ENCODE measurements at regions not wholly inside any gene's neighbourhood (a gene's known extent, or its start where the extent isn't known, plus 50 kb on each side); places are given as distances from the start of the nearest gene placed in this dataset.

DNA sequence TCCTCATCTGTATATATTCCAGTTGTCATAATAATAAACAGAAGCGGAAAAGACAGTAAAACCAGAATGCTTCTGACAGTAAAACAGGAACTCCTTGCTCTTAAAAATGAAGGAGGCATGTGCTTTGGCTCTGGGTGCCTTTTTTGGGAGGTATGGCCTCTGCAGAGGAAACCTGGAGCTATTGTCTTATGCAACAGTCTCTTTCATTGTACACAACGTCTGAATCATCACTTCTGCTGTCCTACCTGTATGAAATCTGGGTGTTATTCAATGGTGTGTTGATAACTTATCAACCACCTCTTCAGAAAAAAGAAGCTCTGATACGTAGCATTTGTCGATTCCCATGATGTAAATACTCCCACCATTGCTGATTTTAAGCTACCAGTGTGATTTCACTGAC lies 64.8 kb downstream of the CDCA7 start:
- TF ChIP-seq, protein P1, sequence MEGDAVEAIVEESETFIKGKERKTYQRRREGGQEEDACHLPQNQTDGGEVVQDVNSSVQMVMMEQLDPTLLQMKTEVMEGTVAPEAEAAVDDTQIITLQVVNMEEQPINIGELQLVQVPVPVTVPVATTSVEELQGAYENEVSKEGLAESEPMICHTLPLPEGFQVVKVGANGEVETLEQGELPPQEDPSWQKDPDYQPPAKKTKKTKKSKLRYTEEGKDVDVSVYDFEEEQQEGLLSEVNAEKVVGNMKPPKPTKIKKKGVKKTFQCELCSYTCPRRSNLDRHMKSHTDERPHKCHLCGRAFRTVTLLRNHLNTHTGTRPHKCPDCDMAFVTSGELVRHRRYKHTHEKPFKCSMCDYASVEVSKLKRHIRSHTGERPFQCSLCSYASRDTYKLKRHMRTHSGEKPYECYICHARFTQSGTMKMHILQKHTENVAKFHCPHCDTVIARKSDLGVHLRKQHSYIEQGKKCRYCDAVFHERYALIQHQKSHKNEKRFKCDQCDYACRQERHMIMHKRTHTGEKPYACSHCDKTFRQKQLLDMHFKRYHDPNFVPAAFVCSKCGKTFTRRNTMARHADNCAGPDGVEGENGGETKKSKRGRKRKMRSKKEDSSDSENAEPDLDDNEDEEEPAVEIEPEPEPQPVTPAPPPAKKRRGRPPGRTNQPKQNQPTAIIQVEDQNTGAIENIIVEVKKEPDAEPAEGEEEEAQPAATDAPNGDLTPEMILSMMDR (IDR thresholded peaks at IDR 0.05), result no peak

DNA sequence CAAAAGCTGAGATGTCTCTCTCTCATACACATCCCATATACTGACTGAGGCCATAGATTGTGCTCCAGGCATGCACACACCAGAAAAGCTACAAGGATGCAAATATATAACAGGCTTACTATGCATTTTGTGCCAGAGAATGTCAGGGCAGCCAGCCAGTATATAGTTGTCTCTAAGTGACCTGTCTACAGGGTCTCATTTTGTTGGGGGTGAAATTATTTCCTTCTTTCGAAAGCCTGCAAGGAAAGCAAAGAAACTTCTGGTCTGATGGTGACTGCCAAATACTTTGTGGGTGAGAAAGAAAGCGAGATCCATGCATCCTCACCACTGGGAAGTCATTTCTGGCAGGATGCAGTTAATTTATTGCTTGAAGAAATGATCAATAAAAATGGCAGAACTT lies 70.2 kb downstream of the CDCA7 start:
- TF ChIP-seq, protein P1 (IDR thresholded peaks at IDR 0.05), result no peak

DNA sequence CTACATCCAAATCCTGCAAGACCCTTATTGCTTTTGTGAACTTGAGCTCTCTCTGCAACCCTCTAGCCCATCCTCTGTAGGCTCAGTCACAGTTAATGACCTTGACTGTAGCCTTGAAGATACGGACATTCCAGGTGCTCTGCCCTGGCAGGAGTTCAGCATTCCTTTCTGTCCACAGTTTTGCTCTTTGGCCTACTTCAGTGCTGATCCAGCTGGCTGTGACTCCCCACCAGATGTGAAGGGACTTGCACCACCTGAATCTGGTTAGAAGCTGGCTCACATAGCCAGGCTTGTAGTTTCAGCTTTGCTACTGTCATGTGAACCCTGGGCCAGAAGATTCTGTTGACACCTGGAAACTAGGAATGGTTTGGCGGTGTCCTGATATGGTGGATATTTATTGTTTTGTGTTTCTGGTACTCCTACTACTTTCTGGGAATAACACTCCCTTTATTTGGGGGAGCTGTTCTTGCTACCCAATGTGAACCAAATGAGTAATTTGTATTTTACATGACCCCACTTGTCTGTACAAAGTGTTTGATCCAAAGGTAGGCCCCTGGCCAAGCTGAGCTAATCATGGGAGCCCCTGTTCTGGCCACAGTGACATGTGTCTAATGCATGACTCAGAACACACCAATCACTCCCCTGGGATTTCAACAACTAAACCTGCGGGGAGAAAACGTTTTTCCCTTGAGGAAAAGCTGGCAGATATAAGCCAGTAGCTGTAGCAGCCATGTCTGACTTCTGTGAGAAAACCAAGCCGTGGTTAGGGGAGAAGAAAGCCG lies 73.4 kb downstream of the CDCA7 start:
- TF ChIP-seq, protein P1 (IDR thresholded peaks at IDR 0.05), result no peak

DNA sequence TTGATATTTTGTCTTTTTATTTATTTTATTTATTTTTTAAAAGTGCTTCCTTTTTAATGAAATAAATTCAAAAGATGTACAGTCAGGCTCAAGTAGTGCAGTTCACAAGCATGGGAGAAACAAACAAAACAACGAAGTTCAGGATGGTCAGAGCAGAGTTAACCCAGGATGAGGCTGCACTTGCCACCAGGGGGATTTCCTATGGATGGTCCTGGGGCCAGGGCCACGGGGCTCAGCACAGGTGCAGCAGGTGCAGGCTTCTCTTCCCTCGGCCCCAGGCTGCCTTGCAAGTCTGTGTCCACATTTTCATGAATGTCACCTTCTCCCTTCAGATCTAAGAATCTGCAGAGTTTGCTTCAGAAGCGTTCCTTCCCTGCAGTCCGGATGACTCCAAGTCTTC lies 76.5 kb downstream of the CDCA7 start:
- TF ChIP-seq, protein P1 (IDR thresholded peaks at IDR 0.05), result no peak

DNA sequence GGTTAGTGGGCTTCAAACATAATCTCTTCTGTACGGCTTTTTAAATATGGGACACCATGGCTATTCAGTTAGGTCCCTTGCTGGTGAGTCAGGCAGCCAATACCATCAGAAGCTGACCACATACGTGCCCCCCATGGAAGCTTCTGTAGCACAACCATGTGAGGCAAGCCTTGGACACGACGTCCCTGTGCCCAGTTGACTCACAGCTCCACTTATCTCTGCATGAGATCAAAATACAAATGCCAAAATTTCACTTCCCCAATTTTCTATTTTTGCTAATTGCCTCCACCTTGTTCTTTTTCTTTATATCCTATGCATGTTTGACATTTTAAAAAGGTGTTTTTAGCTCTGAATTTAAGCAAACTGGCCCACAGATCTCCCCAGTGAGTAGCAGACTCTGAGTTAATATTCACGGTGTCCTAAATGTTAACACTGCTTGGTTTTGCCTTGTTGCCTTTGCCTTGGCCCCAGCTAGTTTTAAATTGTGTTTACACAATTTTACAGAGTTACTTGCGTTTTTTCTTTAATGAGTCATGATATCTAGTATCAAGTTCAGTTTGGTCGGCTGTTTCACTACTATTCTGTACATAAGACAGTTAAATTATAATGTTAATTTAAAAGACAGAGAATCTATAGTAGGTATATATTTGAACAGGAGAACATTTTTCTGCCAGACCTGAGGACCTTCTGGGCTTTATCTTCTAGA lies 77.5 kb downstream of the CDCA7 start:
- TF ChIP-seq, protein P1 (IDR thresholded peaks at IDR 0.05), result no peak

DNA sequence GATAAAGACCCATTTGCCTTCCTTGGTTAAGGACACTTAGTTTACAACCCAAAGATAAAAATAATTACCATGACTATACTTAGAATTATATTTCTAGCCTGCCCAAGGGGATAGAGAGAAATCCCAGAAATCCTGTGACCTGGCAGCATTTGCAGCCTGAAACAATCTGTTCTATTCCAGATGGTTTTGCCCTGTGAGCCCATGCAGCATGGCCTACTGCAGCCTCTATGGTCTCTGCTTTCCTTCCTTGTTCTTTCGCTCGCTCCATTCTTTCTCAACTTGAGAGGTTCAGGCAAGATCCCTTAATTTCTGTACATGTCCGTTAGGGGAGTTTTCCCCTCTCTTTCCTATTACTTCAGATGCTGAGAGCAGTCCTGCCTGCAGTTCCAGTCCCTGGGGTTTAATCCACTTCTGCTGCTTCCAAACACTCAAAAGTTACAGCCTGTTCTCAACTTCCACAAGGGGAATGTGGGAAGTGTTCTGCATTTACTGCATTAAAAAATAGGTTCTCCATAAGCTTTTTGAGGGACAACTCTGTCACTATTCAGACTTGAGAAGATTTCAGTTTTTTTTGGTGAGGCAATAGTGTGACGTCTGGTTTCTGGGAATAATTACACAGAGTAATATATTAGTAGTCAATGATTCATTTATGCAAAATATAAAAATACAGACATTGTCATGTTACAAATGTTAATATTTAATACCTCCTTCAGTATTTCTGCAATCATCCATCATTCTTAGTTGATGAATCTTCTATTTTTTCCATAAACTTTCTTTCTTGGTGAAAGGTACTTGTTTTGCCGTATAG lies 80.3 kb downstream of the CDCA7 start:
- TF ChIP-seq, protein P1 (IDR thresholded peaks at IDR 0.05), result no peak

DNA sequence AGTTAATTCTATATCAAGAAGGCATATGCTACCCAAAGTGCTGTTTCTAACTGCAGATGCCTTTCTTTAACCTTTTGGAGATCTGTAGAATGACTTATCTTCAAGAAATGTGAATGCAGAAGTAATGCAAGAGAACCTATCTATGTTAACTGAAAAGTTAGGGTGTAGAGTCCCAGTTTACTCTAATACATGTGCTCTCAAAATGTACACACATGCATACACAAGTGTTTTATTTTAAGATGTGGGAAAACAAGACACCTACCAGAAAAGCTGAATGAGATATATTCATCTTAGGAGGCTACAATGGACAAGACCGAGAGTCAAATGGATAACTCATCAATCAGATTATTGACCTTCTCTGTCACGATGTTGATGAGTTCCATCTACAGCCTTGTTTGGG lies 80.9 kb downstream of the CDCA7 start:
- TF ChIP-seq, protein P1 (IDR thresholded peaks at IDR 0.05), result no peak
